ENCODE measurements at regions not wholly inside any gene's neighbourhood (a gene's known extent, or its start where the extent isn't known, plus 50 kb on each side); places are given as distances from the start of the nearest gene placed in this dataset.
A peak's percentile ranks its signal among the peaks of the same experiment; 100 is the strongest.

GRCh38 chr4:54152846-54153600, 53.1 kb downstream of the GSX2 start:
- H3K27me3 Mint-ChIP-seq: peaks cover 5 to 50% (median 50%) of the 10 kb centered on the region in 3 donors
- H3K4me1 Mint-ChIP-seq: no peaks in the 10 kb centered on the region
- no peak for DNase-seq
- ATAC-seq (ENCODE audit: low read depth in 2 of 2): no peak
- no peak overlapping the region for H3K4me3 Mint-ChIP-seq
- no peak overlapping the region for H3K27ac Mint-ChIP-seq
- peaks cover 6 to 7% of the 10 kb centered on the region in 2 donors for H3K36me3 Mint-ChIP-seq
- peaks cover 2 to 18% (median 4%) of the 10 kb centered on the region in 7 donors for H3K9me3 Mint-ChIP-seq

- ATAC-seq (ENCODE audit: low read depth in 2 of 2) (no peak), DNase-seq (no peak)
- no peaks in the 10 kb centered on the region for H3K4me1 Mint-ChIP-seq
- peaks cover 0 to 20% (median 10%) of the 10 kb centered on the region in 7 donors for H3K9me3 Mint-ChIP-seq
- H3K27me3 Mint-ChIP-seq: peaks cover 5 to 37% (median 29%) of the 10 kb centered on the region in 3 donors
- no peaks in the 10 kb centered on the region for H3K36me3 Mint-ChIP-seq
- H3K27ac Mint-ChIP-seq: no peak overlapping the region
- no peak overlapping the region for H3K4me3 Mint-ChIP-seq
Measured at GRCh38 chr4:54155936-54156335, 56.0 kb downstream of the GSX2 start.

- peaks cover 0 to 25% (median 12%) of the 10 kb centered on the region in 7 donors for H3K9me3 Mint-ChIP-seq
- no peaks in the 10 kb centered on the region for H3K4me1 Mint-ChIP-seq
Measured at GRCh38 chr4:54157606-54158005, 57.6 kb downstream of the GSX2 start.

GRCh38 chr4:54159543-54159942, 59.6 kb downstream of the GSX2 start:
- Mint-ChIP-seq H3K36me3 (no peaks in the 10 kb centered on the region), H3K9me3 (peaks cover 0 to 25% (median 12%) of the 10 kb centered on the region in 7 donors), H3K27me3 (peaks cover 0 to 12% (median 6%) of the 10 kb centered on the region in 3 donors), H3K27ac (no peak overlapping the region), H3K4me3 (no peak overlapping the region), H3K4me1 (no peaks in the 10 kb centered on the region)
- ATAC-seq (ENCODE audit: low read depth in 2 of 2): no peak
- DNase-seq: no peak

More at GRCh38 chr4:54157606-54158005, 57.6 kb downstream of the GSX2 start:
- Mint-ChIP-seq H3K4me3 (no peak overlapping the region), H3K27me3 (peaks cover 5 to 21% (median 14%) of the 10 kb centered on the region in 3 donors), H3K36me3 (no peaks in the 10 kb centered on the region), H3K27ac (no peak overlapping the region)
- no peak for DNase-seq
- ATAC-seq (ENCODE audit: low read depth in 2 of 2): no peak

- Mint-ChIP-seq H3K4me1 (no peaks in the 10 kb centered on the region), H3K36me3 (no peaks in the 10 kb centered on the region), H3K4me3 (no peak overlapping the region), H3K27me3 (peaks cover 13 to 20% (median 17%) of the 10 kb centered on the region in 3 donors), H3K27ac (no peak overlapping the region), H3K9me3 (peaks cover 0 to 21% (median 6%) of the 10 kb centered on the region in 7 donors)
- DNase-seq (no peak), ATAC-seq (ENCODE audit: low read depth in 2 of 2) (no peak)
Measured at GRCh38 chr4:54165011-54165410, 64.1 kb upstream of the PDGFRA start.

GRCh38 chr4:54165438-54165837, 63.7 kb upstream of the PDGFRA start:
- H3K27ac Mint-ChIP-seq: no peak overlapping the region
- H3K4me3 Mint-ChIP-seq: no peak overlapping the region
- DNase-seq: no peak
- no peaks in the 10 kb centered on the region for H3K36me3 Mint-ChIP-seq
- H3K4me1 Mint-ChIP-seq: no peaks in the 10 kb centered on the region
- peaks cover 0 to 16% (median 5%) of the 10 kb centered on the region in 7 donors for H3K9me3 Mint-ChIP-seq
- H3K27me3 Mint-ChIP-seq: peaks cover 17 to 24% (median 21%) of the 10 kb centered on the region in 3 donors
- no peak for ATAC-seq (ENCODE audit: low read depth in 2 of 2)

GRCh38 chr4:54167508-54167907, 61.6 kb upstream of the PDGFRA start:
- H3K9me3 Mint-ChIP-seq: peaks cover 0 to 5% (median 0%) of the 10 kb centered on the region in 7 donors
- no peak overlapping the region for H3K4me3 Mint-ChIP-seq
- peaks cover 19 to 30% (median 29%) of the 10 kb centered on the region in 3 donors for H3K27me3 Mint-ChIP-seq
- DNase-seq (no peak), ATAC-seq (ENCODE audit: low read depth in 2 of 2) (no peak)
- H3K27ac Mint-ChIP-seq: no peak overlapping the region
- H3K4me1 Mint-ChIP-seq: no peaks in the 10 kb centered on the region
- H3K36me3 Mint-ChIP-seq: no peaks in the 10 kb centered on the region

GRCh38 chr4:54169176-54169575, 59.9 kb upstream of the PDGFRA start:
- Mint-ChIP-seq H3K9me3 (peaks cover 0 to 5% (median 0%) of the 10 kb centered on the region in 7 donors), H3K36me3 (no peaks in the 10 kb centered on the region), H3K27me3 (peaks cover 26 to 38% (median 29%) of the 10 kb centered on the region in 3 donors), H3K4me1 (no peaks in the 10 kb centered on the region), H3K4me3 (no peak overlapping the region), H3K27ac (no peak overlapping the region)
- DNase-seq: no peak
- ATAC-seq (ENCODE audit: low read depth in 2 of 2): no peak

GRCh38 chr4:54172156-54172555, 56.9 kb upstream of the PDGFRA start:
- DNase-seq (no peak), ATAC-seq (ENCODE audit: low read depth in 2 of 2) (no peak)
- Mint-ChIP-seq H3K4me1 (no peaks in the 10 kb centered on the region), H3K27me3 (peaks cover 20 to 42% (median 38%) of the 10 kb centered on the region in 3 donors), H3K9me3 (peaks cover 0 to 9% (median 0%) of the 10 kb centered on the region in 7 donors), H3K36me3 (no peaks in the 10 kb centered on the region), H3K4me3 (no peak overlapping the region), H3K27ac (no peak overlapping the region)

- no peak for ATAC-seq (ENCODE audit: low read depth in 2 of 2)
- H3K4me1 Mint-ChIP-seq: no peaks in the 10 kb centered on the region
- peak overlapping the region in 2 of 6 donors; percentile 68 to 81 for H3K27ac Mint-ChIP-seq
- H3K4me3 Mint-ChIP-seq: no peak overlapping the region
- peaks cover 14 to 38% (median 29%) of the 10 kb centered on the region in 3 donors for H3K27me3 Mint-ChIP-seq
- no peaks in the 10 kb centered on the region for H3K36me3 Mint-ChIP-seq
- H3K9me3 Mint-ChIP-seq: peaks cover 0 to 9% (median 0%) of the 10 kb centered on the region in 7 donors
- DNase-seq: no peak
Measured at GRCh38 chr4:54173281-54173912, 55.7 kb upstream of the PDGFRA start.

- H3K9me3 Mint-ChIP-seq: peaks cover 0 to 9% (median 0%) of the 10 kb centered on the region in 7 donors
- DNase-seq (no peak), ATAC-seq (ENCODE audit: low read depth in 2 of 2) (no peak)
- H3K36me3 Mint-ChIP-seq: no peaks in the 10 kb centered on the region
- peaks cover 11 to 23% (median 16%) of the 10 kb centered on the region in 3 donors for H3K27me3 Mint-ChIP-seq
- H3K27ac Mint-ChIP-seq: no peak overlapping the region
- H3K4me3 Mint-ChIP-seq: no peak overlapping the region
- H3K4me1 Mint-ChIP-seq: no peaks in the 10 kb centered on the region
Measured at GRCh38 chr4:54176202-54176601, 52.9 kb upstream of the PDGFRA start.

Measured in naive B cell (primary cell).